BLaER1 (cell line): ENCODE measurements at regions not wholly inside any gene's neighbourhood (a gene's known extent, or its start where the extent isn't known, plus 50 kb on each side); places are given as distances from the start of the nearest gene placed in this dataset.

Source experiments
- H3K27ac ChIP-seq: shearing (Covaris generic); formaldehyde crosslinking; 2 replicates; pipeline ENCODE4 v1.8.1; 2022
- H3K27me3 ChIP-seq: shearing (Covaris generic); formaldehyde crosslinking; 2 replicates; pipeline ENCODE4 v1.8.1; 2022
- H3K36me3 ChIP-seq: shearing (Covaris generic); formaldehyde crosslinking; 2 replicates; pipeline ENCODE4 v1.8.1; 2022
- H3K4me1 ChIP-seq: shearing (Covaris generic); formaldehyde crosslinking; 2 replicates; pipeline ENCODE4 v1.8.1; 2022
- H3K4me2 ChIP-seq: shearing (Covaris generic); formaldehyde crosslinking; 2 replicates; pipeline ENCODE4 v1.8.1; 2022
- H3K4me3 ChIP-seq: shearing (Covaris generic); formaldehyde crosslinking; 2 replicates; pipeline ENCODE4 v1.8.1; 2022
- H3K9ac ChIP-seq: shearing (Covaris generic); formaldehyde crosslinking; 2 replicates; pipeline ENCODE4 v1.8.1; 2022
- H3K9me3 ChIP-seq: shearing (Covaris generic); formaldehyde crosslinking; 2 replicates; pipeline ENCODE4 v1.8.1; 2022
- H4K20me1 ChIP-seq: shearing (Covaris generic); formaldehyde crosslinking; 2 replicates; pipeline ENCODE4 v1.8.1; 2022
- Cebpa-rat ChIP-seq: shearing (Covaris generic); IDR thresholded peaks from 2 replicates; pipeline ENCODE4 v1.8.1; 2022

DNA sequence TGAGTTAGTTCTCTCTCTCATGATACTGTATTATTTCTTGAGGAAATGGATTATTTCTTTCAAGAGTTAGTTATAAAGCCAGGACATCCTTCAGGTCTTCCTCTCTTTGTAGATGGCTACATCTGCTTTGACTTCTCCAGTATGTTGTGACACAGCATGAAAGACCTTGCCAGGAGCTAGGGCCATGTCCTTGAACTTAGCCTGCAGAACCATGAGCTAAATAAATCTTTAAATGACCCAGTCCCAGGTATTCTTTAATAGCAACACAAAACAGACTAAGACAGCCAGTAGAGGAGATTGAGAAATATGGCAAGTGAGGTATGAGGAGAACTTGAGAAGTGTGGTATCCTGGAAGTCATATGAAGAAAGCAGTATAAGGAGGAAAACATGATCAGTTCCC lies 214.9 kb upstream of the PPP1R3A start:
- Histone ChIP-seq H4K20me1 (no peaks in the 10 kb centered on the region), H3K4me2 (no peak overlapping the region), H3K9me3 (no peaks in the 10 kb centered on the region), H3K4me1 (no peaks in the 10 kb centered on the region), H3K27me3 (no peaks in the 10 kb centered on the region), H3K27ac (no peak overlapping the region), H3K4me3 (no peak overlapping the region), H3K9ac (no peak overlapping the region), H3K36me3 (no peaks in the 10 kb centered on the region)
- TF ChIP-seq Cebpa-rat = no peak

DNA sequence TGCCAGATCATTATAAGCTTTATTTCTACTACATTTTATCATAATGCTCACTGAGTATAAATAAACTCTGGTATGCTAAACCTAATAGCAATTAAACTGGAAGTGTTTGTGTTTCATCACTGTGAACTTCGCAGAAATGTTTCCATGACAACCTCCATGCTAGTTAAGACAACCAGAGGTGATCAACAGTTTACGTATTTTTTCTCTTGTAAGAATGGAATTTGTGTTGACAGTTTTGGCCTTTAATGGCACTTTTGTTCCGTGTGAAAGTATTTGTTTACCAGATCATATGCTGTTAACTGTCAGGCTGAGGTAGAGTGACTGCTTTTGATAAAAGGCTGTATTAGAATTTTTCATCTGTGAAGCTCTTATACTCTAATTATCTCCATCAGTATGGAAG lies 212.1 kb upstream of the PPP1R3A start:
- no peak overlapping the region for H3K4me2 ChIP-seq
- no peak overlapping the region for H3K4me3 ChIP-seq
- no peak for TF ChIP-seq Cebpa-rat
- no peak overlapping the region for H3K27ac ChIP-seq
- H3K27me3 ChIP-seq = no peaks in the 10 kb centered on the region
- no peaks in the 10 kb centered on the region for H4K20me1 ChIP-seq
- no peaks in the 10 kb centered on the region for H3K9me3 ChIP-seq
- no peaks in the 10 kb centered on the region for H3K4me1 ChIP-seq
- H3K36me3 ChIP-seq = no peaks in the 10 kb centered on the region
- H3K9ac ChIP-seq = no peak overlapping the region

DNA sequence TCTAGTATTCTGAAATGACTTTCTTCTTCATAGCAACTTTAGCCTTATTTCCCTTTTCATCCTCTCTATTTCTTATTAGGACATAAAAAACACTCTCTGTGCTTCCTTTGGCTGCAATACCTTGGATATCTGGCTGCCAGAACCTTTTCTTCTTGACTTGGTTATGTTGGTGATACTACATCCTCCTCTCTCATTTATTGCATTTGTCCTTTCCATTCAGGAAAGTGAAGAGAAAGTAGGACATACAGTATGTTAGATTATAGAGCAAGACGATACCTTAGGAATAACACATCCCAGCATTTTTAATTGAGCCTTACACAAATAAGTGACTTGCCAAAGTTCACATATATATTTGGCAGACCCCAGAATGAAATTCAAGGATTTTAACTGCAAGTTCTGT lies 210.1 kb upstream of the PPP1R3A start:
- no peaks in the 10 kb centered on the region for H3K9me3 ChIP-seq
- no peak overlapping the region for H3K4me3 ChIP-seq
- H3K36me3 ChIP-seq = no peaks in the 10 kb centered on the region
- no peaks in the 10 kb centered on the region for H3K27me3 ChIP-seq
- no peaks in the 10 kb centered on the region for H4K20me1 ChIP-seq
- H3K4me1 ChIP-seq = no peaks in the 10 kb centered on the region
- no peak for TF ChIP-seq Cebpa-rat
- H3K4me2 ChIP-seq = no peak overlapping the region
- H3K27ac ChIP-seq = no peak overlapping the region
- H3K9ac ChIP-seq = no peak overlapping the region

DNA sequence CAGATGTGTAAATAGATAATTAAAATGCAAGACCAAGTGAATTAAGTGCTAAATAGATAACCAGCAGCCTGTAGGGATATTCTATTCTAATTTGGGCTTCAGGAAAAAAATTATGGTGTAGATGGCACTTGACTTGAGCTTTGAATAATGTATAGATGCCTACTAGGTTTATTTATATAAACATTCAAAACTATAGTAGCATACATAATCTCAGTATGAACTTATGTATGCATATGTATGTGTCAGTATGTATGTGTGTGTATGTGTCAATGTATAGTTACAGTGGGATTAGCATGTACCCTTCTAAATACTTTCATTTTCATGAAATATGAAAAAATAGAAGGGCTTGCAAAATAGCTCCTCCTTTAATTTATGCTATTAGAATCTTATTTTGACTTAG lies 207.3 kb upstream of the PPP1R3A start:
- no peak for TF ChIP-seq Cebpa-rat
- Histone ChIP-seq H3K4me2 (no peak overlapping the region), H4K20me1 (no peaks in the 10 kb centered on the region), H3K27ac (no peak overlapping the region), H3K9ac (no peak overlapping the region), H3K4me1 (no peaks in the 10 kb centered on the region), H3K4me3 (no peak overlapping the region), H3K9me3 (no peaks in the 10 kb centered on the region), H3K27me3 (no peaks in the 10 kb centered on the region), H3K36me3 (no peaks in the 10 kb centered on the region)

DNA sequence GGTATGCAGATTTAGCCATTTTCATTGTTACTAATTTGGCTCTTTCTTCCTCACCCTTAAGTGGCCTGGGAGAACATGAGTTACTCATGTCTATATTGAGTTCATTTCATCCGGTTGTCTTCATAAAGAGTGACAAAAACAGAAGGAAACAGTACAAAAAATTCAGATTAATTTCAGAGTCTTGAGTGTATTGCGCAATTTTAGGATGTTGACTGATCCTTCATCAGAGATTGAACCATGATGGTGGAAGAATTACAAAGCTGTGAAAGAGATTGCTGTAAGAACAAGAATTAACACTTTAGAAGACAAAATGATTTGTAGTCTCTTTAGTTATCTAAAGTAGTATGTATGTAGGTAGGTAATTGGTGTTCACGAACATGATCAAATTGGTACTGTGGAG lies 194.0 kb upstream of the PPP1R3A start:
- Histone ChIP-seq H3K36me3 (no peaks in the 10 kb centered on the region), H4K20me1 (no peaks in the 10 kb centered on the region), H3K4me3 (no peak overlapping the region), H3K4me1 (no peaks in the 10 kb centered on the region), H3K4me2 (no peak overlapping the region), H3K9ac (no peak overlapping the region), H3K27ac (no peak overlapping the region), H3K9me3 (no peaks in the 10 kb centered on the region), H3K27me3 (no peaks in the 10 kb centered on the region)
- TF ChIP-seq Cebpa-rat = no peak

DNA sequence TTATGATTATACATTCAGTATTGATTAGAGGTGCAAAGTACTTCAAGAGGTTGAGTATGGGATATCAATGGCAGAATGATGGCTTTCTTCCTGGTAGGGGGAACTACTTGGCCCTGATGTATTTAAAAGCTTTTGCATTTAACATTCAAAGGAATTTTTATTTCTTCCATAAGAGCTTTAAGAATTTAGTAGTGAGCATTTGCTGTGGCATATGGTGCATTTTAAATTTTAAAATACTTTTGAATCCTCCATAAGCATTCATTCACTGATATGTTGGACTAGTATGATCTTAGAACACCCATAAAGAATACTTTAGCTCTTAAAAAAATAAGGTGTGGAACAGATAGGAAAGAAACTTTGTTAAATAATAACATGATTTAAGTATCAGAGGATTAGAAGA lies 191.9 kb upstream of the PPP1R3A start:
- H3K4me1 ChIP-seq = no peaks in the 10 kb centered on the region
- no peak overlapping the region for H3K27ac ChIP-seq
- TF ChIP-seq Cebpa-rat = no peak
- no peaks in the 10 kb centered on the region for H3K27me3 ChIP-seq
- no peaks in the 10 kb centered on the region for H3K9me3 ChIP-seq
- H3K9ac ChIP-seq = no peak overlapping the region
- no peaks in the 10 kb centered on the region for H4K20me1 ChIP-seq
- no peak overlapping the region for H3K4me2 ChIP-seq
- no peaks in the 10 kb centered on the region for H3K36me3 ChIP-seq
- H3K4me3 ChIP-seq = no peak overlapping the region

DNA sequence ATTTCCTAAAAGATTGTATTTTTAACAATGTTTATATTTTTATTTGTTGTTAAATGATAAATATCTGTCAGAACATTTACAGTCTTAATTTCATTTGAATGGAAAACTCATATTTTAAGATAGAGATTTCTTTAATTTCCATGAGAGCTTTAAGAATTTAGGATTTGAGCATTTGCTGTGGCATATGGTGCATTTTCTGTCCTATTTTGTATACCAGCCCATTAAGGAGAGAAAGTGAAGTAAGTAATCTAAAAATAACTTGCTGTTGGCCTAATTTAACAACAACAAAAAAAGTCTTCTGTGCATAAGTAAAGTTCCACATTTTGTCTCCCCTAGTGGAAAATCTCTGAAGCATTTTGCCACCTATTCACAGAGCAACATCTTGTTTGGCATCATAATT lies 190.9 kb upstream of the PPP1R3A start:
- Histone ChIP-seq H3K4me1 (no peaks in the 10 kb centered on the region), H3K27ac (no peak overlapping the region), H3K9ac (no peak overlapping the region), H3K9me3 (no peaks in the 10 kb centered on the region), H3K4me2 (no peak overlapping the region), H3K4me3 (no peak overlapping the region), H3K36me3 (no peaks in the 10 kb centered on the region), H3K27me3 (no peaks in the 10 kb centered on the region), H4K20me1 (no peaks in the 10 kb centered on the region)
- no peak for TF ChIP-seq Cebpa-rat

DNA sequence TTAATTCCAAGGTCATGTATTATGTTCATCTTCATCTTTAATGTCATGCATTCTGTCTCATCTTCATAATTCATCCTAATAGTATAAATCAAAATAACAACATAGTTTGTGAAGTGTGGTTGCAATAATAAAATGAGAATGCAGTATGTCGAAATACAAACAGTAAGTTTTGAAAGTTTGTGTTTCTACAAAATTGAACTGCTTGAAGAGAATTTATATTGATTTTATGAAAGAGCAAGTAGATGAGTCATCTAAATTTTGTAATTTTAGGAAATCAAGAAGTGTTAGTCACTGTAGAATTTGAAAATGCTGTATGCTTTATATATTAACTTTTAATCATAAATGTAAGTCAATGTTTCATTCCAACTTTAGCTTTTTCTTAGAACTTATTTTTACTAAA lies 190.5 kb upstream of the PPP1R3A start:
- Histone ChIP-seq H3K27me3 (no peaks in the 10 kb centered on the region), H3K4me1 (no peaks in the 10 kb centered on the region), H3K4me3 (no peak overlapping the region), H3K4me2 (no peak overlapping the region), H3K9ac (no peak overlapping the region), H3K9me3 (no peaks in the 10 kb centered on the region), H3K27ac (no peak overlapping the region), H4K20me1 (no peaks in the 10 kb centered on the region), H3K36me3 (no peaks in the 10 kb centered on the region)
- TF ChIP-seq Cebpa-rat = no peak

DNA sequence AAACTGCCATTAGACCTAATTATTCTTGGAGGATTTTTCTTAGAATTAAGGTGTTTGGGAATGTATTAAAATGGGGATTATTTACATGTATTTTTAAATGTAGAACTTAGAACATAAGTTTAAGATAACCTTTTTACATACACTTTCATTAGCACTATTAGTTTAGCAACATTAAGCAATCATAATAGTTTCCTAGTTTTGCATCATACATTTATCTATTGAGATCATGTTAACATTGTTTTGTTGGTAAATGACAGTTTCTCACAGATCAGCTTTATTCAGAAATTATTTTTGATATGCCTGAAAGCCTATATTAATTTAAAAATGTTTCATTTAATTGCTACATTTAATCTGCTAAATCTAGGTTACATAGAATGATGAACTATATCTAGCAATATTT lies 189.7 kb upstream of the PPP1R3A start:
- no peak overlapping the region for H3K9ac ChIP-seq
- H4K20me1 ChIP-seq = no peaks in the 10 kb centered on the region
- no peak overlapping the region for H3K4me2 ChIP-seq
- H3K4me1 ChIP-seq = no peaks in the 10 kb centered on the region
- no peak for TF ChIP-seq Cebpa-rat
- no peaks in the 10 kb centered on the region for H3K9me3 ChIP-seq
- H3K27me3 ChIP-seq = no peaks in the 10 kb centered on the region
- no peak overlapping the region for H3K4me3 ChIP-seq
- no peak overlapping the region for H3K27ac ChIP-seq
- no peaks in the 10 kb centered on the region for H3K36me3 ChIP-seq

DNA sequence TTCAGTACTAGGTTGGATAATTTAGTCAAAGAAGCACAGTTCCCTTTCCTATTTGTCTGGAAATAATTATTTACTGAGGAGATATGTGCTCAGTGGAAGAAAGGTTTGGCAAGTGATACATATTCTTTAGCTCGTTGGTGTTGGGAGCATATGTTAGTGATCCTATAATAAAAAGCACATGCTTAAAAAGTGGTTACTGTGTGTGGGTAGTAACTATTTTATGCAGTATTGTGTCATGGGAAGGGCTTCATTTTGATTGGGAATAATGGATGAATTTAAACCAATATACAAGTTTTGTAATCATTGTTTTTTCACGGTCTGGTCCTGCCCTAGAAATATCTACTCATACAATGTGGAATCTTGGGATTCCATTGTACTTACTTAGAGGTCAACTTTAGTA lies 188.7 kb upstream of the PPP1R3A start:
- H3K9ac ChIP-seq = no peak overlapping the region
- H3K27ac ChIP-seq = no peak overlapping the region
- no peaks in the 10 kb centered on the region for H4K20me1 ChIP-seq
- H3K4me1 ChIP-seq = no peaks in the 10 kb centered on the region
- H3K4me3 ChIP-seq = no peak overlapping the region
- no peaks in the 10 kb centered on the region for H3K9me3 ChIP-seq
- no peaks in the 10 kb centered on the region for H3K27me3 ChIP-seq
- no peak for TF ChIP-seq Cebpa-rat
- H3K36me3 ChIP-seq = no peaks in the 10 kb centered on the region
- H3K4me2 ChIP-seq = no peak overlapping the region

DNA sequence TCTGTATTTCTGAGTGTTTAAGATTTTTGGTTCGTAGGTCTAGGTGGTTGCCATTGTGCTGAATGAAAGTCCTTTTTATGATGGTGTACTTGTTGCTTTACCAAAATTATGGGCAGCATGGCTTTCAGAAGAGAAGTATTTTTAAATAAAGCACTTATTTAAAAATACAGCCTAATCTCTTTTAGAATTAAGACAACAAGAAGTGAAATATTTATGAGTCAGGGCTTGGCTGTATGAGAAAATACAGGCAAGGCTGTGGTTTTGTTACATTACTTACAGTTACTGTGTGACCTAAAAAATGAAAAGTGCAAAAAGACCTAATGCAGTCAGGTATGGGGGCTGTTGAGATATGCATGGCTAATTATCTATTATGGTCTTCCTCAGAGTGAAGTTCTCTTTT lies 185.2 kb upstream of the PPP1R3A start:
- no peaks in the 10 kb centered on the region for H3K9me3 ChIP-seq
- H3K27ac ChIP-seq = no peak overlapping the region
- no peaks in the 10 kb centered on the region for H3K27me3 ChIP-seq
- H3K36me3 ChIP-seq = no peaks in the 10 kb centered on the region
- no peak overlapping the region for H3K4me3 ChIP-seq
- H3K4me2 ChIP-seq = no peak overlapping the region
- no peaks in the 10 kb centered on the region for H3K4me1 ChIP-seq
- H3K9ac ChIP-seq = no peak overlapping the region
- no peak for TF ChIP-seq Cebpa-rat
- no peaks in the 10 kb centered on the region for H4K20me1 ChIP-seq
